ENCODE measurements at regions not wholly inside any gene's neighbourhood (a gene's known extent, or its start where the extent isn't known, plus 50 kb on each side); places are given as distances from the start of the nearest gene placed in this dataset.
"Not testable (repeated sequence)": the region's sequence is repeated elsewhere in the genome, so short reads cannot be mapped to it uniquely, and the experiment has no call there.

- DNase-seq = no peak
Observed at GRCh38 chr9:22650946-22651345, 204.3 kb downstream of the DMRTA1 start.

GRCh38 chr9:22654833-22655232, 208.2 kb downstream of the DMRTA1 start:
- DNase-seq = no peak

- no peak for DNase-seq
Observed at GRCh38 chr9:22657713-22658112, 211.1 kb downstream of the DMRTA1 start.

GRCh38 chr9:22658484-22658883, 211.9 kb downstream of the DMRTA1 start:
- not testable (repeated sequence) for DNase-seq

- no peak for DNase-seq
Observed at GRCh38 chr9:22682536-22682935, 235.9 kb downstream of the DMRTA1 start.

GRCh38 chr9:22682961-22683699, 236.5 kb downstream of the DMRTA1 start:
- DNase-seq = no peak

- no peak for DNase-seq
Observed at GRCh38 chr9:22683700-22684075, 237.1 kb downstream of the DMRTA1 start.

GRCh38 chr9:22693156-22693555, 246.5 kb downstream of the DMRTA1 start:
- DNase-seq = no peak

GRCh38 chr9:22700171-22700570, 253.5 kb downstream of the DMRTA1 start:
- no peak for DNase-seq

- no peak for DNase-seq
Observed at GRCh38 chr9:22718653-22719052, 272.0 kb downstream of the DMRTA1 start.

- no peak for DNase-seq
Observed at GRCh38 chr9:22722492-22722891, 275.9 kb downstream of the DMRTA1 start.

- no peak for DNase-seq
Observed at GRCh38 chr9:22731786-22732185, 285.2 kb downstream of the DMRTA1 start.

GRCh38 chr9:22739712-22740111, 293.1 kb downstream of the DMRTA1 start:
- no peak for DNase-seq

- no peak for DNase-seq
Observed at GRCh38 chr9:22740781-22741180, 294.2 kb downstream of the DMRTA1 start.

GRCh38 chr9:22742401-22742800, 295.8 kb downstream of the DMRTA1 start:
- DNase-seq = no peak

GRCh38 chr9:22773501-22774220, 327.0 kb downstream of the DMRTA1 start:
- DNase-seq = no peak

GRCh38 chr9:22790329-22790728, 343.7 kb downstream of the DMRTA1 start:
- DNase-seq = no peak

- DNase-seq = no peak
Observed at GRCh38 chr9:22808876-22809275, 362.3 kb downstream of the DMRTA1 start.

- no peak for DNase-seq
Observed at GRCh38 chr9:22809371-22809770, 362.7 kb downstream of the DMRTA1 start.

GRCh38 chr9:22813529-22813928, 366.9 kb downstream of the DMRTA1 start:
- no peak for DNase-seq

GRCh38 chr9:22815246-22815645, 368.6 kb downstream of the DMRTA1 start:
- DNase-seq = no peak

- DNase-seq = no peak
Observed at GRCh38 chr9:22817181-22817580, 370.6 kb downstream of the DMRTA1 start.

GRCh38 chr9:22829236-22829635, 382.6 kb downstream of the DMRTA1 start:
- no peak for DNase-seq

GRCh38 chr9:22838266-22838665, 391.6 kb downstream of the DMRTA1 start:
- no peak for DNase-seq

- no peak for DNase-seq
Observed at GRCh38 chr9:22840641-22841040, 394.0 kb downstream of the DMRTA1 start.

Data from suppressor macrophage treated with lipopolysaccharide for 1 hour (primary cell).